ENCODE measurements at regions not wholly inside any gene's neighbourhood (a gene's known extent, or its start where the extent isn't known, plus 50 kb on each side); places are given as distances from the start of the nearest gene placed in this dataset.

DNA sequence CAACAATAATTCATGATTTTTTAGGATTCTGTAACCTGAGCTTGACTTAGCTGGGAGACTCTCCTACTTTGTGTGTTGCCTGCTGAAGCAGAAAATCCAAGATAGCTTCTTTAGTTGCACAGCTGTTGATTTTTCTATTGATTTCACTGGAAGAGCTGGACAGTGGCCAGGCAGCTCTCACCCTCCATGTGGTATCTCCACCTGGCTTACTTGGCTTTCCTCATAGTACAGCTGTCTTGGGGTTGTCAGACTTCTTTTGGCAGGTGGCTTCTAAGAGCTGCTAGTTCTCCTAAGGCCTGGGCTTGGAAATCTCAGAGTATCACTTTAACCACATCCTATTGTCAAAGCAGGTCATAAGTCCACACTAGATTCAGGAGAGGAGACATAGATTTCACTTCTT, 130.8 kb upstream of the SPON1 start:
- TF ChIP-seq, protein P1, sequence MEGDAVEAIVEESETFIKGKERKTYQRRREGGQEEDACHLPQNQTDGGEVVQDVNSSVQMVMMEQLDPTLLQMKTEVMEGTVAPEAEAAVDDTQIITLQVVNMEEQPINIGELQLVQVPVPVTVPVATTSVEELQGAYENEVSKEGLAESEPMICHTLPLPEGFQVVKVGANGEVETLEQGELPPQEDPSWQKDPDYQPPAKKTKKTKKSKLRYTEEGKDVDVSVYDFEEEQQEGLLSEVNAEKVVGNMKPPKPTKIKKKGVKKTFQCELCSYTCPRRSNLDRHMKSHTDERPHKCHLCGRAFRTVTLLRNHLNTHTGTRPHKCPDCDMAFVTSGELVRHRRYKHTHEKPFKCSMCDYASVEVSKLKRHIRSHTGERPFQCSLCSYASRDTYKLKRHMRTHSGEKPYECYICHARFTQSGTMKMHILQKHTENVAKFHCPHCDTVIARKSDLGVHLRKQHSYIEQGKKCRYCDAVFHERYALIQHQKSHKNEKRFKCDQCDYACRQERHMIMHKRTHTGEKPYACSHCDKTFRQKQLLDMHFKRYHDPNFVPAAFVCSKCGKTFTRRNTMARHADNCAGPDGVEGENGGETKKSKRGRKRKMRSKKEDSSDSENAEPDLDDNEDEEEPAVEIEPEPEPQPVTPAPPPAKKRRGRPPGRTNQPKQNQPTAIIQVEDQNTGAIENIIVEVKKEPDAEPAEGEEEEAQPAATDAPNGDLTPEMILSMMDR (conservative IDR thresholded peaks at IDR 0.05; ENCODE audit: low read depth, low read length) = no peak
- TF ChIP-seq EZH2 (IDR thresholded peaks at IDR 0.05; ENCODE audit: low read length, unreplicated experiment) (no peak), EZH2phosphoT487 (IDR thresholded peaks at IDR 0.05; ENCODE audit: borderline replicate concordance, low read length) (no peak)

Data from PC-3 (cell line).